GM12892 (cell line): ENCODE measurements at regions not wholly inside any gene's neighbourhood (a gene's known extent, or its start where the extent isn't known, plus 50 kb on each side); places are given as distances from the start of the nearest gene placed in this dataset.

Experiments
- POLR2A ChIP-seq: IDR thresholded peaks from 2 replicates; pipeline ENCODE4 v1.6.1; 2011; ENCODE audit warnings: low read depth, low read length, control low read depth
- POLR2AphosphoS5 ChIP-seq: IDR thresholded peaks from 2 replicates; pipeline ENCODE4 v1.6.1; 2011; ENCODE audit warnings: low read depth, low read length, control low read depth

GRCh38 chr9:14538526-14538925, 154.7 kb downstream of the ZDHHC21 start:
- TF ChIP-seq POLR2A = no peak
- no peak for TF ChIP-seq POLR2AphosphoS5
